GM18861 (cell line): ENCODE measurements at regions not wholly inside any gene's neighbourhood (a gene's known extent, or its start where the extent isn't known, plus 50 kb on each side); places are given as distances from the start of the nearest gene placed in this dataset.

ENCODE experiments used
- ATAC-seq: cut with Tn5 transposase; IDR thresholded peaks from one replicate; pipeline ENCODE4 v1.9.1; 2021; ENCODE audit not compliant: unreplicated experiment

- ATAC-seq, result no peak
Observed at GRCh38 chr11:38307455-38307854, 1709.4 kb upstream of the RAG2 start.

- no peak for ATAC-seq
Observed at GRCh38 chr11:38305682-38306081, 1707.6 kb upstream of the RAG2 start.

GRCh38 chr11:38304926-38305325 is 1706.9 kb upstream of the RAG2 start:
- no peak for ATAC-seq

GRCh38 chr11:38302564-38302963 is 1704.5 kb upstream of the RAG2 start:
- ATAC-seq, result no peak

- no peak for ATAC-seq
Observed at GRCh38 chr11:38300570-38300969, 1702.5 kb upstream of the RAG2 start.

- no peak for ATAC-seq
Observed at GRCh38 chr11:38296211-38296776, 1698.3 kb upstream of the RAG2 start.

GRCh38 chr11:38282718-38283117 is 1684.7 kb upstream of the RAG2 start:
- ATAC-seq, result no peak

- no peak for ATAC-seq
Observed at GRCh38 chr11:38278457-38279141, 1680.6 kb upstream of the RAG2 start.

GRCh38 chr11:38274031-38274430 is 1676.0 kb upstream of the RAG2 start:
- ATAC-seq, result no peak

GRCh38 chr11:38272376-38272775 is 1674.3 kb upstream of the RAG2 start:
- no peak for ATAC-seq

GRCh38 chr11:38266691-38267090 is 1668.7 kb upstream of the RAG2 start:
- no peak for ATAC-seq

GRCh38 chr11:38256436-38256835 is 1658.4 kb upstream of the RAG2 start:
- ATAC-seq, result no peak

GRCh38 chr11:38254913-38255312 is 1656.9 kb upstream of the RAG2 start:
- no peak for ATAC-seq

- ATAC-seq, result no peak
Observed at GRCh38 chr11:38252620-38253019, 1654.6 kb upstream of the RAG2 start.

- ATAC-seq, result no peak
Observed at GRCh38 chr11:38246451-38246850, 1648.4 kb upstream of the RAG2 start.

GRCh38 chr11:38226684-38227083 is 1628.6 kb upstream of the RAG2 start:
- no peak for ATAC-seq

- ATAC-seq, result no peak
Observed at GRCh38 chr11:38221295-38221694, 1623.3 kb upstream of the RAG2 start.

GRCh38 chr11:38219636-38220035 is 1621.6 kb upstream of the RAG2 start:
- ATAC-seq, result no peak

- ATAC-seq, result no peak
Observed at GRCh38 chr11:38208951-38209350, 1610.9 kb upstream of the RAG2 start.

GRCh38 chr11:38206663-38207062 is 1608.6 kb upstream of the RAG2 start:
- no peak for ATAC-seq

GRCh38 chr11:38191101-38191500 is 1593.1 kb upstream of the RAG2 start:
- no peak for ATAC-seq

- no peak for ATAC-seq
Observed at GRCh38 chr11:38182126-38182866, 1584.3 kb upstream of the RAG2 start.
